ENCODE measurements at regions not wholly inside any gene's neighbourhood (a gene's known extent, or its start where the extent isn't known, plus 50 kb on each side); places are given as distances from the start of the nearest gene placed in this dataset.
"Not testable (repeated sequence)": the region's sequence is repeated elsewhere in the genome, so short reads cannot be mapped to it uniquely, and the experiment has no call there.

- DNase-seq = no peak
Observed at GRCh38 chr1:227508431-227508830, 54.9 kb upstream of the ZNF678 start.

GRCh38 chr1:227506490-227507393 is 56.6 kb upstream of the ZNF678 start:
- not testable (repeated sequence) for DNase-seq

- not testable (repeated sequence) for DNase-seq
Observed at GRCh38 chr1:227496045-227496444, 67.3 kb upstream of the ZNF678 start.

- DNase-seq = not testable (repeated sequence)
Observed at GRCh38 chr1:227493863-227494551, 69.3 kb upstream of the ZNF678 start.

- no peak for DNase-seq
Observed at GRCh38 chr1:227490478-227490877, 72.9 kb upstream of the ZNF678 start.

- DNase-seq = no peak
Observed at GRCh38 chr1:227490001-227490400, 73.4 kb upstream of the ZNF678 start.

GRCh38 chr1:227489572-227489971 is 73.8 kb upstream of the ZNF678 start:
- no peak for DNase-seq

GRCh38 chr1:227487606-227488005 is 75.8 kb upstream of the ZNF678 start:
- DNase-seq = no peak

GRCh38 chr1:227486559-227486958 is 76.8 kb upstream of the ZNF678 start:
- DNase-seq = no peak

- DNase-seq = no peak
Observed at GRCh38 chr1:227482023-227482299, 81.4 kb upstream of the ZNF678 start.

- DNase-seq = not testable (repeated sequence)
Observed at GRCh38 chr1:227474072-227474471, 89.3 kb upstream of the ZNF678 start.

GRCh38 chr1:227472772-227473171 is 90.6 kb upstream of the ZNF678 start:
- no peak for DNase-seq

- DNase-seq = no peak
Observed at GRCh38 chr1:227470688-227471087, 92.7 kb upstream of the ZNF678 start.

- no peak for DNase-seq
Observed at GRCh38 chr1:227469708-227470107, 93.6 kb upstream of the ZNF678 start.

- DNase-seq = no peak
Observed at GRCh38 chr1:227466039-227466645, 97.2 kb upstream of the ZNF678 start.

- no peak for DNase-seq
Observed at GRCh38 chr1:227465256-227465655, 98.1 kb upstream of the ZNF678 start.

- no peak for DNase-seq
Observed at GRCh38 chr1:227459977-227460376, 103.4 kb upstream of the ZNF678 start.

- DNase-seq = no peak
Observed at GRCh38 chr1:227459326-227459841, 104.0 kb upstream of the ZNF678 start.

- no peak for DNase-seq
Observed at GRCh38 chr1:227454686-227455085, 108.7 kb upstream of the ZNF678 start.

- DNase-seq = no peak
Observed at GRCh38 chr1:227453631-227454355, 109.6 kb upstream of the ZNF678 start.

GRCh38 chr1:227451954-227452353 is 111.4 kb upstream of the ZNF678 start:
- DNase-seq = no peak

- no peak for DNase-seq
Observed at GRCh38 chr1:227451057-227451456, 112.3 kb upstream of the ZNF678 start.

GRCh38 chr1:227450489-227450888 is 112.9 kb upstream of the ZNF678 start:
- no peak for DNase-seq

Measured in stimulated activated CD4-positive, alpha-beta T cell treated with anti-CD3 and anti-CD28 coated beads, Interleukin-4, amount 100 ng/mL, for 4 hours (primary cell).